ENCODE measurements at regions not wholly inside any gene's neighbourhood (a gene's known extent, or its start where the extent isn't known, plus 50 kb on each side); places are given as distances from the start of the nearest gene placed in this dataset.

DNA sequence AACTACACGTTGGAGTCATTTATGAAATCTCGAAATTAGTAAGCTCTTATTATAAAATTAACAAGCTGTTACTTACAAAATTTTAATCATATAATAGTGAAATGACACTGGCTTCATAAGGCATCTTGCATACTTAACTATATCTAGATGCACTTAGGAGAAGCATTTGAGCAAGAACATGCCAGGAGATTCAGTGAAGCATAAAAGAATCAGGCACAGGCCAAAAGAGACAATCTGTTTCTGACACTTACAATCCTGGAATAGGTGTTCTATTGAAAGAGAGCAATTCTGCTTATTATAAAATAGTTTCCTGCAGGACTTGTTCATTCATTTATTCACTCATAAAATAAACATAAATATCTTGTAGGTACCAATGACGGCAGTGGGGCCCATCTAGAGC, 1152.2 kb upstream of the CDH6 start:
- TF ChIP-seq, protein P1, sequence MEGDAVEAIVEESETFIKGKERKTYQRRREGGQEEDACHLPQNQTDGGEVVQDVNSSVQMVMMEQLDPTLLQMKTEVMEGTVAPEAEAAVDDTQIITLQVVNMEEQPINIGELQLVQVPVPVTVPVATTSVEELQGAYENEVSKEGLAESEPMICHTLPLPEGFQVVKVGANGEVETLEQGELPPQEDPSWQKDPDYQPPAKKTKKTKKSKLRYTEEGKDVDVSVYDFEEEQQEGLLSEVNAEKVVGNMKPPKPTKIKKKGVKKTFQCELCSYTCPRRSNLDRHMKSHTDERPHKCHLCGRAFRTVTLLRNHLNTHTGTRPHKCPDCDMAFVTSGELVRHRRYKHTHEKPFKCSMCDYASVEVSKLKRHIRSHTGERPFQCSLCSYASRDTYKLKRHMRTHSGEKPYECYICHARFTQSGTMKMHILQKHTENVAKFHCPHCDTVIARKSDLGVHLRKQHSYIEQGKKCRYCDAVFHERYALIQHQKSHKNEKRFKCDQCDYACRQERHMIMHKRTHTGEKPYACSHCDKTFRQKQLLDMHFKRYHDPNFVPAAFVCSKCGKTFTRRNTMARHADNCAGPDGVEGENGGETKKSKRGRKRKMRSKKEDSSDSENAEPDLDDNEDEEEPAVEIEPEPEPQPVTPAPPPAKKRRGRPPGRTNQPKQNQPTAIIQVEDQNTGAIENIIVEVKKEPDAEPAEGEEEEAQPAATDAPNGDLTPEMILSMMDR (IDR thresholded peaks at IDR 0.05): no peak
- TF ChIP-seq POLR2AphosphoS5 (IDR thresholded peaks at IDR 0.05; ENCODE audit: insufficient read depth in 1 of 2, low read depth in 1 of 2): no peak
